ENCODE measurements at regions not wholly inside any gene's neighbourhood (a gene's known extent, or its start where the extent isn't known, plus 50 kb on each side); places are given as distances from the start of the nearest gene placed in this dataset.

DNA sequence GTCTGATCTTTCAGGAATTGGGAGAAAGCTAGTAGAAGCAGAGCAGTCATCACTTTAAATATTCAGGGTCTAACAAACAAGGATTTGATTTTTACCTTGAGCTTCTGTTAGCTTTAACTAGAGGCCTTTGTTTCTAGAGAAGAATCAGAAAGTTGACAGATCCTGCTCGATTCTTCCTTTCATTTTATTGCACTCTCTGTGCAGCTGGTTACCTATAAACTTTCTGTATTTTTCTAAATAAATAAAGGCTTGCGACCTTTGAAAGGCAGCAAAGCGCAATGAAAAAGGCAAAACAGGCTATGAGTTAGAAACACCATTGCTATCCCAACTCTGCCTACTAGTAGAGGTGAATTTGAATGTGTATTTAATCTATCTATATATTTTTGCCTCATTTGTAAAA is 101.4 kb upstream of the NPY2R start:
- DNase-seq = no peak

DNA sequence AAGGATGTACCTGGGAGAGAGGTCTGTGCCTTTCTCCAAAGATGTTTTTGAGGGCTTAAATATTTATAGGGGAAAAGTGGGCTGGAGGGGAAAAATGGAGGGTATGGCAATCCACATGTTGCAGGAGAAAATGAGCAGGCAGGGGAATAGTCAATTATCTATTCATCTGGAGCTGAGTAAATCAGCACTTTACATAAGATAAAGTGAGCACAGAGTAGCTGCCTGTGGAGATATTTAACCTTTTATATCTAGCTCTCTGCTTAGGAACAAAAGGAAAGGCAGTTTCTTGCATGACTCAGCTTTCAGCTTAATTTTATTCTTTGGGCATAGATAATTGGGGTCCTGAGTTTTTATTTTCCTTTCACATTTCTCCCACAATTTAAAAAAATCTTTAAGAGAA is 93.6 kb upstream of the NPY2R start:
- no peak for DNase-seq

DNA sequence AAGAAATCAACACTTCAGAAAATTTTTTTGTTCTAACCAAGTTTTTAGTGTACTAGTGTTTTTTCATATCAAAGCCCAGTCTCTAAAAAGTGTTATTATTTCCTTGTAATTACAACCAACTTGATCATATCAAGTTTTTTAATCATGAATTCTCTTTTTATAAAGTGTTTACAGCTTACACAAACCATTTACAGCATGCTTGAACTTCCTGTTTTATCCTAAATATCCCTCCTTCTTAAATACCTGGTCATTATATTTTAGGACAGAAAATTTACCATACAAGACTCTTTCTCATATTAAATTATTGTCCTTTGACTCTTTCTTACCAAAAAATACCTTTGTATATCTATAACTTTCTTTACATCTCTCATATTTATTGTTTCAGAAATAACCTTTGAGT is 89.4 kb upstream of the NPY2R start:
- no peak for DNase-seq

DNA sequence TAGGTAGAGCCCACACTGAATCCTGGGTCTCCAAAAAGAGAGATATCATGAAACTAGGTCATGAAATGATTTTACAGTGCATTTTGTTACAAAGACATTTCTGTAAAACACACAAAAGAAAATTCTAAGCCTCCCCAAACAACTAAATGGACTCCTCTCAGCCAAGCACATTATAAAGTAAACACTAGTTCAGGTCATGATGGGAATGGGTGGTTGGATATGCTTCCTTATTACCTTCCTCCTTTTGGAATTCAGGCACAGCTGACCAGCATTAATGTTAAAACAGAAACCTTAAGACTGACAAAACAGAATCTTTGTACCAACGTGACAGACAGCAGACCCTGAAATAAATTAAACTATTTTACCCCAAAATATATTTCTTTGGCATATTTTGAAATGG is 87.9 kb upstream of the NPY2R start:
- no peak for DNase-seq

DNA sequence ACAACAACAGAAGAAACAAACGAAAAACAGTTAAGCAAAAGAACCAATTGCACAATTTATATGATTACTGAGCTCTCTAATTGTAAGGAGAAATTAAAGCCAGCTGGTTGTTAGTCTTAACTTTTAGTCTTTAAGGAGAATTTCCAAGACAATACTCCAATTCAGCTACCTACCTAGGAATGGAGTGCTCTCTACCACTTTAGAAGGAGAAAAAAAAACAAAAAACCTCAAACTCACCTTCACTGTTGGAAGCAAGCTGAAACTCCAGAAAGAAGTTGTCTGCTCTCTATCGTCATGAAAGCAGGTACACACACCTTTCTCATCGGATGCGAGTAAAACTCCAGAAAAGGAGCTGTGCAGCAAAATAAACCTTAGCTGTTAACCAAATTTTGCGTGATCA is 86.1 kb upstream of the NPY2R start:
- DNase-seq = no peak

DNA sequence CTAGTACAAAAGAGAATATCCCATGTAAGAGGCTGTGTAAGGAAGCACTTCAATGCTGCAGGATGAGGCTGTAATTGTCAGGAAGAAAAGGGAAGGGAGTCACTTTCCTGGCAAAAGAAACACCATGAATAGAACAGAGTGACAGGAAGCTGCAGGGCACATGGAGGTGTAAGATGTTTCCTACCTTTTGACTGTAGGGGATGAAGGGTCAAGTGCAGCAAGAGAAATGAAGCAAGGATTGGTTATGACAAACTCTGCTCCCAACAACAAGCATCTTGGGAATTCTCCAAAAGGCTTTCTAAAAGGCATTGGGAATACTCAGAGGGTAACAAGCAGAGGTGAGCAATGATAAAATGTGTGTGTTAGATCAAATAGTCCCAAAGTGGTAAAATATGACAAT is 74.3 kb upstream of the NPY2R start:
- no peak for DNase-seq

DNA sequence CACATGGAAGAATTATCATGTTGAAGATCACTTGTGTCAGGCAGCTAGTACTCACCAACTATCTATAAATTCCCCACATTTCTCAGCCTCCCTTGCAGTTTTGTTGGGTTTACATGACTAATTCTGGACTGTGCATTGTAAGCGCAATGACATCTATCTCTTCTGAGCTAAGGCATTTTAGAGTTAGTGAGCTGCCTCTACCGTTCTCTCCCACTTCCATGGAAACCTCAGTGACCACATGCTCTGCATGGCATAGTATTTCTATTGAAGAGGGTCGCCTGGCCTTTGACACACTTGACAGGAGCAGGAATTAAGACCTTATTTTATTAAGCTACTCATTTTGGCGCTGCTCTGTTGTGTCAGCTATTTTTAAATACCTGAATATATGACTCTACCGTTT is 67.5 kb upstream of the NPY2R start:
- no peak for DNase-seq

DNA sequence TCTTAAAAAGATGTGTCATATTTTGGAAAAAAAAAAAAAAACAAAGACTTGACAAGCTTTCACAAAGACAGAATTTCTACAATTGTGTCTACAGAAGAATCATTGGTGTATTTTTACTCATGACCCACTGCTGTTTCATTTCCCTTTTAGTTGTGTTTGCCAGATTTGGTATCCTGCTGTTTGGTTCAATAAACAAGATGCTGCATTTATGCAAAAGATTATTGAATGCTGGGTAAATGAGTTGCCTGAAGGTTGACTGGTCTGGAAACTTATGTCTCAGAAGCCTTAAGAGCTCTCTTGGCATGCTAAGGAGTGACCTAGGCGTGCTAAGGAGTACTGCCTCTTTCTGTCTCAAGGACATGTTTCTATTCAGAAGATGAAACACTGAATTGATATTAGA is 64.9 kb upstream of the NPY2R start:
- DNase-seq = no peak

Data from NCI-H510A treated with DMSO at 0.1 percent for 48 hours (cell line).